Liver (tissue), 8 donors: ENCODE measurements at regions not wholly inside any gene's neighbourhood (a gene's known extent, or its start where the extent isn't known, plus 50 kb on each side); places are given as distances from the start of the nearest gene placed in this dataset.

Experiments
- DNase-seq: peaks from one replicate; pipeline ENCODE4 v3.0.0-alpha.2; 2017; ENCODE audit warnings: low spot score
- H3K27ac ChIP-seq, 2 donors: one replicate each; pipeline ENCODE4 v1.7.0; 2013; ENCODE audit warnings: inconsistent platforms in 2 of 2, low read length in 2 of 2, control low read depth in 1 of 2, low read depth in 1 of 2, mild to moderate bottlenecking in 1 of 2
- H3K27me3 ChIP-seq, 4 donors: one replicate each; pipeline versions ENCODE4 v1.6.1 to v1.7.0; 2013; ENCODE audit warnings: low read length in 3 of 4, inconsistent platforms in 1 of 4, mild to moderate bottlenecking in 1 of 4, moderate library complexity in 1 of 4; ENCODE audit not compliant: control insufficient read depth in 4 of 4, insufficient read depth in 4 of 4
- H3K36me3 ChIP-seq, 4 donors: one replicate each; pipeline versions ENCODE4 v1.6.1 to v1.7.0; 2013; ENCODE audit warnings: low read length in 3 of 4, mild to moderate bottlenecking in 3 of 4, low read depth in 1 of 4, moderate library complexity in 1 of 4; ENCODE audit not compliant: control insufficient read depth in 4 of 4, insufficient read depth in 3 of 4
- H3K4me1 ChIP-seq, 4 donors: one replicate each; pipeline versions ENCODE4 v1.6.1 to v1.7.0; 2013; ENCODE audit warnings: low read length in 3 of 4, mild to moderate bottlenecking in 3 of 4, moderate library complexity in 1 of 4; ENCODE audit not compliant: control insufficient read depth in 4 of 4, insufficient read depth in 4 of 4
- H3K4me3 ChIP-seq, 3 donors: one replicate each; pipeline versions ENCODE4 v1.6.1 to v1.7.0; 2013; ENCODE audit warnings: low read length in 3 of 3, control low read depth in 1 of 3, low read depth in 1 of 3, mild to moderate bottlenecking in 1 of 3
- H3K9ac ChIP-seq, 2 donors: one replicate each; pipeline ENCODE4 v1.7.0; 2013; ENCODE audit warnings: low read length in 2 of 2, mild to moderate bottlenecking in 2 of 2, moderate library complexity in 2 of 2, control low read depth in 1 of 2, low read depth in 1 of 2
- H3K9me3 ChIP-seq, 4 donors: one replicate each; pipeline versions ENCODE4 v1.6.1 to v1.7.0; 2013; ENCODE audit warnings: low read length in 3 of 4; ENCODE audit not compliant: control insufficient read depth in 4 of 4
- CTCF ChIP-seq: fragments of 150-350 bp; IDR thresholded peaks from 2 replicates; pipeline ENCODE4 v1.5.1; 2017; ENCODE audit warnings: improper control_type of control experiment, low read depth, low read length; ENCODE audit not compliant: missing input control
- FOXA2 ChIP-seq: IDR thresholded peaks from 2 replicates; pipeline ENCODE4 v1.6.1; 2016; ENCODE audit warnings: antibody characterized with exemption
- HNF4A ChIP-seq, 2 donors: conservative IDR thresholded peaks; 2 replicates each; pipeline ENCODE4 v1.6.1; 2016; ENCODE audit warnings: antibody characterized with exemption in 2 of 2, mild to moderate bottlenecking in 2 of 2
- HNF4G ChIP-seq: IDR thresholded peaks from 2 replicates; pipeline ENCODE4 v1.6.1; 2016; ENCODE audit warnings: antibody characterized with exemption
- JUND ChIP-seq, 2 donors: IDR thresholded peaks; 2 replicates each; pipeline ENCODE4 v1.6.1; 2016; ENCODE audit warnings: antibody characterized with exemption in 2 of 2
- NR2F2 ChIP-seq: IDR thresholded peaks from 2 replicates; pipeline ENCODE4 v1.6.1; 2016; ENCODE audit warnings: antibody characterized with exemption
- RAD21 ChIP-seq, 2 donors: IDR thresholded peaks; 2 replicates each; pipeline ENCODE4 v1.6.1; 2016; ENCODE audit warnings: antibody characterized with exemption in 2 of 2, mild to moderate bottlenecking in 2 of 2
- RXRA ChIP-seq, 2 donors: IDR thresholded peaks; 2 replicates each; pipeline ENCODE4 v1.6.1; 2017 to 2018; ENCODE audit warnings: antibody characterized with exemption in 2 of 2, mild to moderate bottlenecking in 1 of 2
- TAF1 ChIP-seq: conservative IDR thresholded peaks from 2 replicates; pipeline ENCODE4 v1.6.1; 2016; ENCODE audit warnings: antibody characterized with exemption, mild to moderate bottlenecking
- YY1 ChIP-seq: IDR thresholded peaks from 2 replicates; pipeline ENCODE4 v1.6.1; 2016; ENCODE audit warnings: antibody characterized with exemption, mild to moderate bottlenecking
- ZBTB33 ChIP-seq: IDR thresholded peaks from 2 replicates; pipeline ENCODE4 v1.6.1; 2016; ENCODE audit warnings: antibody characterized with exemption
- WGBS: extraction: QIAGEN DNeasy Blood & Tissue Kit; methylation state at CpG from one replicate; pipeline ENCODE4 v1.1.7; 2013; 5-methylcytosine and 5-hydroxymethylcytosine counted together
- TF ChIP-seq, protein P1 (sequence below): IDR thresholded peaks from 2 replicates; pipeline ENCODE4 v1.6.1; 2016; ENCODE audit warnings: antibody characterized with exemption, mild to moderate bottlenecking
- TF ChIP-seq, protein P2 (sequence below): IDR thresholded peaks from 2 replicates; pipeline ENCODE4 v1.6.1; 2016; ENCODE audit warnings: antibody characterized with exemption
- TF ChIP-seq, protein P3 (sequence below): IDR thresholded peaks from 2 replicates; pipeline ENCODE4 v1.6.1; 2016; ENCODE audit warnings: antibody characterized with exemption
- donor health status: healthy.
- donor health status: healthy.
- donor health status: healthy.
- donor health status: healthy.
- donor health status: healthy.

DNA sequence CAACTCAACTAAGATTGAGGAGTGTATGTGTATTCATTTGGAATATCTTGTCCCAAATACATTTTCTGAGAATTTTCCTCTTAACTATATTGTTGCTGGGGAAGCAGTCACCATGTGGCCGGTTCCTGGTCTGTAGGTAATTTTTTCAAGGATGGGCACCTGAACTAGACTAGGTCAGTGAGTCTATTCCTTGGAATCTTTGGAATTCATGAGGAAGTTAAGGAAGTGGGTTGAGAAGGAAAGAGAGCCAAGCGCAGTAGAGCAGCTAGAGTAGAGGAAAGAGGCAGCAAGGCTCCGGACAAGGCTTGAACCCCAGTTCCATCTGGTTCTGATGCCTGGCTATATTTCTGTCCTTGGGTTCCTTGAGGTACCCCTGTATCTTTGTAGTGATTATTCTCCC lies 183.7 kb downstream of the DACT1 start:
- Histone ChIP-seq H3K27ac (no peak overlapping the region), H3K4me1 (no peaks in the 10 kb centered on the region), H3K4me3 (no peak overlapping the region), H3K9me3 (no peaks in the 10 kb centered on the region), H3K9ac (no peak overlapping the region), H3K27me3 (peaks cover 0 to 3% (median 0%) of the 10 kb centered on the region in 4 donors), H3K36me3 (no peaks in the 10 kb centered on the region)
- DNase-seq: no peak
- WGBS: 93% methylated on average over 3 of the region's 3 CpGs
- no peak for TF ChIP-seq ZBTB33
- no peak for TF ChIP-seq NR2F2
- no peak for TF ChIP-seq RAD21 (IDR thresholded peaks at IDR 0.05)
- TF ChIP-seq FOXA2: no peak
- TF ChIP-seq, protein P1, sequence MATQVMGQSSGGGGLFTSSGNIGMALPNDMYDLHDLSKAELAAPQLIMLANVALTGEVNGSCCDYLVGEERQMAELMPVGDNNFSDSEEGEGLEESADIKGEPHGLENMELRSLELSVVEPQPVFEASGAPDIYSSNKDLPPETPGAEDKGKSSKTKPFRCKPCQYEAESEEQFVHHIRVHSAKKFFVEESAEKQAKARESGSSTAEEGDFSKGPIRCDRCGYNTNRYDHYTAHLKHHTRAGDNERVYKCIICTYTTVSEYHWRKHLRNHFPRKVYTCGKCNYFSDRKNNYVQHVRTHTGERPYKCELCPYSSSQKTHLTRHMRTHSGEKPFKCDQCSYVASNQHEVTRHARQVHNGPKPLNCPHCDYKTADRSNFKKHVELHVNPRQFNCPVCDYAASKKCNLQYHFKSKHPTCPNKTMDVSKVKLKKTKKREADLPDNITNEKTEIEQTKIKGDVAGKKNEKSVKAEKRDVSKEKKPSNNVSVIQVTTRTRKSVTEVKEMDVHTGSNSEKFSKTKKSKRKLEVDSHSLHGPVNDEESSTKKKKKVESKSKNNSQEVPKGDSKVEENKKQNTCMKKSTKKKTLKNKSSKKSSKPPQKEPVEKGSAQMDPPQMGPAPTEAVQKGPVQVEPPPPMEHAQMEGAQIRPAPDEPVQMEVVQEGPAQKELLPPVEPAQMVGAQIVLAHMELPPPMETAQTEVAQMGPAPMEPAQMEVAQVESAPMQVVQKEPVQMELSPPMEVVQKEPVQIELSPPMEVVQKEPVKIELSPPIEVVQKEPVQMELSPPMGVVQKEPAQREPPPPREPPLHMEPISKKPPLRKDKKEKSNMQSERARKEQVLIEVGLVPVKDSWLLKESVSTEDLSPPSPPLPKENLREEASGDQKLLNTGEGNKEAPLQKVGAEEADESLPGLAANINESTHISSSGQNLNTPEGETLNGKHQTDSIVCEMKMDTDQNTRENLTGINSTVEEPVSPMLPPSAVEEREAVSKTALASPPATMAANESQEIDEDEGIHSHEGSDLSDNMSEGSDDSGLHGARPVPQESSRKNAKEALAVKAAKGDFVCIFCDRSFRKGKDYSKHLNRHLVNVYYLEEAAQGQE: no peak
- TF ChIP-seq TAF1: no peak
- no peak for TF ChIP-seq HNF4A (conservative IDR thresholded peaks at IDR 0.05)
- TF ChIP-seq RXRA (IDR thresholded peaks at IDR 0.05): no peak
- TF ChIP-seq HNF4G: no peak
- no peak for TF ChIP-seq YY1

DNA sequence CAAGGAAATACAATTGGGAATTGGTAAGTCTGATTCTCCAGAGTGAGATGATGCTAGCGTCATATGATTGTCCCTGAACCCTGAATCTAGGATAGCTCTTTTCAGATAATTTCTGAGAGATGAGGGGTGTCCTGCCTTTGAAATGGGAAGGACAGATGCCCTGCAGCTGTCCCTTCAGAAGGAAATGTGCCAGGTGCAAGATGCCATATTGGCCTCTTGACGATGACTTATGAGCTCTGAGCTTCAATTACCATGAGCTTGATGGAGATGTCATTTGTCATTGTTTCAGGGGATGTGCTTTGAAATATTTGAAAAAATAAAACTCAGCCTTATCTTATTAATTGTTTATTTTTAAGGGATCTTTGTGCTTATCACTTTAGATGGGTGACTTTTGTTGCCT lies 185.1 kb downstream of the DACT1 start:
- WGBS: 93% methylated on average over 2 of the region's 2 CpGs
- H3K4me3 ChIP-seq: no peak overlapping the region
- no peaks in the 10 kb centered on the region for H3K36me3 ChIP-seq
- TF ChIP-seq NR2F2: no peak
- TF ChIP-seq YY1: no peak
- no peak for TF ChIP-seq RAD21 (IDR thresholded peaks at IDR 0.05)
- TF ChIP-seq JUND (IDR thresholded peaks at IDR 0.05): no peak
- TF ChIP-seq, protein P2, sequence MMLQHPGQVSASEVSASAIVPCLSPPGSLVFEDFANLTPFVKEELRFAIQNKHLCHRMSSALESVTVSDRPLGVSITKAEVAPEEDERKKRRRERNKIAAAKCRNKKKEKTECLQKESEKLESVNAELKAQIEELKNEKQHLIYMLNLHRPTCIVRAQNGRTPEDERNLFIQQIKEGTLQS: no peak
- TF ChIP-seq ZBTB33: no peak
- TF ChIP-seq, protein P3, sequence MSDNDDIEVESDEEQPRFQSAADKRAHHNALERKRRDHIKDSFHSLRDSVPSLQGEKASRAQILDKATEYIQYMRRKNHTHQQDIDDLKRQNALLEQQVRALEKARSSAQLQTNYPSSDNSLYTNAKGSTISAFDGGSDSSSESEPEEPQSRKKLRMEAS: no peak
- no peak for TF ChIP-seq HNF4A (conservative IDR thresholded peaks at IDR 0.05)
- TF ChIP-seq HNF4G: no peak
- no peak for TF ChIP-seq CTCF
- no peak overlapping the region for H3K9ac ChIP-seq
- H3K9me3 ChIP-seq: peaks cover 0 to 5% (median 0%) of the 10 kb centered on the region in 4 donors
- peaks cover 0 to 3% (median 0%) of the 10 kb centered on the region in 4 donors for H3K27me3 ChIP-seq
- DNase-seq: no peak
- H3K27ac ChIP-seq: no peak overlapping the region
- no peaks in the 10 kb centered on the region for H3K4me1 ChIP-seq
